ENCODE measurements at regions not wholly inside any gene's neighbourhood (a gene's known extent, or its start where the extent isn't known, plus 50 kb on each side); places are given as distances from the start of the nearest gene placed in this dataset.

DNA sequence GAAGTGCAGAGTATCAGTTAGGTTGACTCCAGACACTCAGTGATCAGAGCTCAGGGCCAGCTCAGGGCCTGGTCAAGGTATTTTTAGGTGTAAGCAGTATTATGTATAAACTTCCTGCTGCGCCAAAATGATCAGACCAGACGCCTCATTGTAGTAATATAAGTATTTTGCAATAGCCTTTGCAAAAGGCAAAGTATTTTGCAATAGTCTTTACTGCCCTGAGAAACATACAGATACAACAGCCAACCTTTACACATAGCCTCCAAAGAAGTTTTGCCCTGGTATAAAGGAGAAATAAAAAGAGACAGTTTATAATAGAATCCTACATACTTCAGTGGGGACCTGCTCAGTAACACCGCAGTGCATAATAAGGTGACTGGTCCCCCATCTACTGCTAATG, 333.0 kb upstream of the EEF2KMT start:
- no peaks in the 10 kb centered on the region for H3K4me1 ChIP-seq (ENCODE audit: insufficient read depth, low read length, poor library complexity, severe bottlenecking)
- H3K9me2 ChIP-seq (ENCODE audit: insufficient read depth, low read length): no peaks in the 10 kb centered on the region
- no peak overlapping the region for H3K4me2 ChIP-seq (ENCODE audit: low read length)
- no peak for DNase-seq (ENCODE audit: low spot score)
- intact Hi-C loops (cut with micrococcal nuclease; ENCODE audit: unreplicated experiment): no loop called here
- TF ChIP-seq, protein P1, sequence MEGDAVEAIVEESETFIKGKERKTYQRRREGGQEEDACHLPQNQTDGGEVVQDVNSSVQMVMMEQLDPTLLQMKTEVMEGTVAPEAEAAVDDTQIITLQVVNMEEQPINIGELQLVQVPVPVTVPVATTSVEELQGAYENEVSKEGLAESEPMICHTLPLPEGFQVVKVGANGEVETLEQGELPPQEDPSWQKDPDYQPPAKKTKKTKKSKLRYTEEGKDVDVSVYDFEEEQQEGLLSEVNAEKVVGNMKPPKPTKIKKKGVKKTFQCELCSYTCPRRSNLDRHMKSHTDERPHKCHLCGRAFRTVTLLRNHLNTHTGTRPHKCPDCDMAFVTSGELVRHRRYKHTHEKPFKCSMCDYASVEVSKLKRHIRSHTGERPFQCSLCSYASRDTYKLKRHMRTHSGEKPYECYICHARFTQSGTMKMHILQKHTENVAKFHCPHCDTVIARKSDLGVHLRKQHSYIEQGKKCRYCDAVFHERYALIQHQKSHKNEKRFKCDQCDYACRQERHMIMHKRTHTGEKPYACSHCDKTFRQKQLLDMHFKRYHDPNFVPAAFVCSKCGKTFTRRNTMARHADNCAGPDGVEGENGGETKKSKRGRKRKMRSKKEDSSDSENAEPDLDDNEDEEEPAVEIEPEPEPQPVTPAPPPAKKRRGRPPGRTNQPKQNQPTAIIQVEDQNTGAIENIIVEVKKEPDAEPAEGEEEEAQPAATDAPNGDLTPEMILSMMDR (conservative IDR thresholded peaks at IDR 0.05; ENCODE audit: low read length): no peak
- TF ChIP-seq EZH2phosphoT487 (IDR thresholded peaks at IDR 0.05; ENCODE audit: borderline replicate concordance, low read depth, low read length): no peak
- no peak overlapping the region for H3K27ac ChIP-seq (ENCODE audit: low read depth, low read length, poor library complexity, severe bottlenecking)
- H3K9me3 ChIP-seq (ENCODE audit: low read length): no peaks in the 10 kb centered on the region
- H4K20me1 ChIP-seq (ENCODE audit: insufficient read depth, low read length): no peaks in the 10 kb centered on the region
- ChIA-PET POLR2A (no interaction called here), CTCF (ENCODE audit: unreplicated experiment) (no interaction called here)
- no peaks in the 10 kb centered on the region for H3K79me2 ChIP-seq (ENCODE audit: insufficient read depth, low read depth, low read length)
- H3K36me3 ChIP-seq (ENCODE audit: insufficient read depth, low read length): no peaks in the 10 kb centered on the region
- BruUV-seq (replicated peaks): no TSS peak
- no peak overlapping the region for H2AFZ ChIP-seq (ENCODE audit: low read length)
- no peak overlapping the region for H3K4me3 ChIP-seq (ENCODE audit: low read depth, low read length, poor library complexity, severe bottlenecking)

DNA sequence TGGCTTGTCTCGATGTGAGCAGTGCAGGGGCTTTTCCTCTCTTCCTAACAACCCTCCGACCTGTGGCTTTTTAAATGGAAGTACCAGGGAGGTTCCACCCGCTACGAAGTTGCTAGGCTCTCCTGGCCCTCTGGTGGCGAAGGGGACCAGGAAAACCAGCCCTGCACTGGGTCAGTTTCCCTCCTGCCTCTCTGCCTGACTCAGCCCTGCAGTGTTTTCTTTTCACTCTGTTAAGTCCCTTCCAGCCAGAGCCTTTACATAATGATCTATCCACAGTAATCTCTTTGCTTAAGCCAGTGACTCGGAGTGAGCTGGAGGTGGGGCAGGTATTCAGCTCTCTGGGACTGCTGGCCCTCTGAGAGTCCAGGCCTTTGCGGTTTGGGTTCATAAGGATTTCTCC, 331.3 kb upstream of the EEF2KMT start:
- Histone ChIP-seq H3K36me3 (ENCODE audit: insufficient read depth, low read length) (no peaks in the 10 kb centered on the region), H3K79me2 (ENCODE audit: insufficient read depth, low read depth, low read length) (no peaks in the 10 kb centered on the region), H2AFZ (ENCODE audit: low read length) (no peak overlapping the region), H3K27ac (ENCODE audit: low read depth, low read length, poor library complexity, severe bottlenecking) (no peak overlapping the region), H4K20me1 (ENCODE audit: insufficient read depth, low read length) (no peaks in the 10 kb centered on the region), H3K9me3 (ENCODE audit: low read length) (no peaks in the 10 kb centered on the region), H3K4me1 (ENCODE audit: insufficient read depth, low read length, poor library complexity, severe bottlenecking) (no peaks in the 10 kb centered on the region), H3K4me2 (ENCODE audit: low read length) (no peak overlapping the region), H3K4me3 (ENCODE audit: low read depth, low read length, poor library complexity, severe bottlenecking) (no peak overlapping the region), H3K9me2 (ENCODE audit: insufficient read depth, low read length) (no peaks in the 10 kb centered on the region)
- intact Hi-C loops (cut with micrococcal nuclease; ENCODE audit: unreplicated experiment): no loop called here
- no peak for DNase-seq (ENCODE audit: low spot score)
- POLR2A ChIA-PET: no interaction called here
- CTCF ChIA-PET (ENCODE audit: unreplicated experiment): no interaction called here
- BruUV-seq (replicated peaks): no TSS peak
- no peak for TF ChIP-seq EZH2phosphoT487 (IDR thresholded peaks at IDR 0.05; ENCODE audit: borderline replicate concordance, low read depth, low read length)
- TF ChIP-seq, protein P1 (conservative IDR thresholded peaks at IDR 0.05; ENCODE audit: low read length): no peak

DNA sequence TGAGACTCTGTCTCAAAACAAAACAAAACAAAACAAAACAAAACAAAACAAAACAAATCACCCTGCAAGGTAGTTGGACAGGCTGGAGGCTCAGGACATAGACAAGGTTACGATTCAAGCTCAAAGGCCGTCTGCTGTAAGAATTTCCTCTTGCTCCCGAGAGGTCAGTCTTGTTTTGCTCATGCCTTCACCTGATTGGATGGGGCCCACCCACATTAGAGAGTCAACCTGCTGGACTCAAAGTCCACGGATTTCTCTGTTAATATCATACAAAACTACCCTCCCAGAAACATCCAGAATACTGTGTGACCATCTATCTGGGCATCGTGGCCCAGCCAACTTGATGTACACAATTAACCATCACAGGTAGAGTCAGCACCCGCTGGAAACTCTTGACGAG, 330.0 kb upstream of the EEF2KMT start:
- H3K9me2 ChIP-seq (ENCODE audit: insufficient read depth, low read length): no peaks in the 10 kb centered on the region
- no peaks in the 10 kb centered on the region for H3K4me1 ChIP-seq (ENCODE audit: insufficient read depth, low read length, poor library complexity, severe bottlenecking)
- no peak for DNase-seq (ENCODE audit: low spot score)
- TF ChIP-seq, protein P1 (conservative IDR thresholded peaks at IDR 0.05; ENCODE audit: low read length): no peak
- no peak for TF ChIP-seq EZH2phosphoT487 (IDR thresholded peaks at IDR 0.05; ENCODE audit: borderline replicate concordance, low read depth, low read length)
- no peak overlapping the region for H3K4me2 ChIP-seq (ENCODE audit: low read length)
- BruUV-seq (replicated peaks): no TSS peak
- H3K27ac ChIP-seq (ENCODE audit: low read depth, low read length, poor library complexity, severe bottlenecking): no peak overlapping the region
- H4K20me1 ChIP-seq (ENCODE audit: insufficient read depth, low read length): no peaks in the 10 kb centered on the region
- intact Hi-C loops (cut with micrococcal nuclease; ENCODE audit: unreplicated experiment): no loop called here
- H2AFZ ChIP-seq (ENCODE audit: low read length): no peak overlapping the region
- no peaks in the 10 kb centered on the region for H3K36me3 ChIP-seq (ENCODE audit: insufficient read depth, low read length)
- H3K79me2 ChIP-seq (ENCODE audit: insufficient read depth, low read depth, low read length): no peaks in the 10 kb centered on the region
- no peaks in the 10 kb centered on the region for H3K9me3 ChIP-seq (ENCODE audit: low read length)
- POLR2A ChIA-PET: no interaction called here
- CTCF ChIA-PET (ENCODE audit: unreplicated experiment): no interaction called here
- H3K4me3 ChIP-seq (ENCODE audit: low read depth, low read length, poor library complexity, severe bottlenecking): no peak overlapping the region
